ENCODE measurements at regions not wholly inside any gene's neighbourhood (a gene's known extent, or its start where the extent isn't known, plus 50 kb on each side); places are given as distances from the start of the nearest gene placed in this dataset.

- H3K9ac ChIP-seq (ENCODE audit: extremely low read depth, low read length, poor library complexity, severe bottlenecking) = no peak overlapping the region
- H3K36me3 Mint-ChIP-seq (ENCODE audit: low read depth) = no peaks in the 10 kb centered on the region
- H3K4me3 ChIP-seq (ENCODE audit: low read length) = no peak overlapping the region
- no peaks in the 10 kb centered on the region for H3K9me3 ChIP-seq (ENCODE audit: control insufficient read depth, low read length)
- peaks cover 5% of the 10 kb centered on the region for H3K4me1 Mint-ChIP-seq
- H3K4me1 ChIP-seq (ENCODE audit: control insufficient read depth, insufficient read depth, low read length) = no peaks in the 10 kb centered on the region
- no peak for DNase-seq
- no peaks in the 10 kb centered on the region for H3K27me3 Mint-ChIP-seq (ENCODE audit: insufficient read depth)
- WGBS, 2 experiments (ENCODE audit: insufficient coverage in 1 of 2, insufficient read length in 1 of 2) = 93% methylated on average over 2 of the region's 2 CpGs; no CpG with 5 or more reads in 1 of the 2 experiments
- H3K27ac Mint-ChIP-seq = no peak overlapping the region
- TF ChIP-seq CTCF (conservative IDR thresholded peaks at IDR 0.05) = no peak
- no peak overlapping the region for H3K27ac ChIP-seq (ENCODE audit: low read depth, low read length)
- H3K4me3 Mint-ChIP-seq = no peak overlapping the region
- H3K27me3 ChIP-seq (ENCODE audit: control insufficient read depth, insufficient read depth, low read length, poor library complexity, severe bottlenecking) = no peaks in the 10 kb centered on the region
- H3K36me3 ChIP-seq (ENCODE audit: control insufficient read depth, insufficient read depth, low read length) = no peaks in the 10 kb centered on the region
- H3K9me3 Mint-ChIP-seq = peaks cover 8% of the 10 kb centered on the region
Measured at GRCh38 chr10:126806498-126806897, 98.7 kb upstream of the DOCK1 start.

- Mint-ChIP-seq H3K36me3 (ENCODE audit: low read depth) (no peaks in the 10 kb centered on the region), H3K4me3 (no peak overlapping the region), H3K27me3 (ENCODE audit: insufficient read depth) (no peaks in the 10 kb centered on the region), H3K9me3 (peaks cover 8% of the 10 kb centered on the region), H3K27ac (no peak overlapping the region), H3K4me1 (peaks cover 5% of the 10 kb centered on the region)
- 70 to 72% methylated on average over 4 to 5 of the region's 5 CpGs for WGBS, 2 experiments (ENCODE audit: insufficient coverage in 1 of 2, insufficient read length in 1 of 2)
- no peak overlapping the region for H3K4me3 ChIP-seq (ENCODE audit: low read length)
- no peaks in the 10 kb centered on the region for H3K27me3 ChIP-seq (ENCODE audit: control insufficient read depth, insufficient read depth, low read length, poor library complexity, severe bottlenecking)
- H3K9me3 ChIP-seq (ENCODE audit: control insufficient read depth, low read length) = no peaks in the 10 kb centered on the region
- DNase-seq = no peak
- no peak overlapping the region for H3K9ac ChIP-seq (ENCODE audit: extremely low read depth, low read length, poor library complexity, severe bottlenecking)
- H3K4me1 ChIP-seq (ENCODE audit: control insufficient read depth, insufficient read depth, low read length) = no peaks in the 10 kb centered on the region
- TF ChIP-seq CTCF (conservative IDR thresholded peaks at IDR 0.05) = no peak
- H3K36me3 ChIP-seq (ENCODE audit: control insufficient read depth, insufficient read depth, low read length) = no peaks in the 10 kb centered on the region
- H3K27ac ChIP-seq (ENCODE audit: low read depth, low read length) = no peak overlapping the region
Measured at GRCh38 chr10:126806991-126807702, 98.1 kb upstream of the DOCK1 start.

- H3K4me3 Mint-ChIP-seq = no peak overlapping the region
- Histone ChIP-seq H3K27ac (ENCODE audit: low read depth, low read length) (no peak overlapping the region), H3K36me3 (ENCODE audit: control insufficient read depth, insufficient read depth, low read length) (no peaks in the 10 kb centered on the region), H3K9me3 (ENCODE audit: control insufficient read depth, low read length) (no peaks in the 10 kb centered on the region), H3K9ac (ENCODE audit: extremely low read depth, low read length, poor library complexity, severe bottlenecking) (no peak overlapping the region), H3K27me3 (ENCODE audit: control insufficient read depth, insufficient read depth, low read length, poor library complexity, severe bottlenecking) (no peaks in the 10 kb centered on the region), H3K4me1 (ENCODE audit: control insufficient read depth, insufficient read depth, low read length) (no peaks in the 10 kb centered on the region), H3K4me3 (ENCODE audit: low read length) (no peak overlapping the region)
- peaks cover 5% of the 10 kb centered on the region for H3K4me1 Mint-ChIP-seq
- H3K9me3 Mint-ChIP-seq = peaks cover 8% of the 10 kb centered on the region
- TF ChIP-seq CTCF (conservative IDR thresholded peaks at IDR 0.05) = no peak
- DNase-seq = no peak
- no peak overlapping the region for H3K27ac Mint-ChIP-seq
- H3K36me3 Mint-ChIP-seq (ENCODE audit: low read depth) = no peaks in the 10 kb centered on the region
- WGBS, 2 experiments (ENCODE audit: insufficient coverage in 1 of 2, insufficient read length in 1 of 2) = 77 to 100% methylated on average over 1 of the region's 2 CpGs
- H3K27me3 Mint-ChIP-seq (ENCODE audit: insufficient read depth) = no peaks in the 10 kb centered on the region
Measured at GRCh38 chr10:126808103-126808502, 97.1 kb upstream of the DOCK1 start.

Data from endodermal cell (in vitro differentiated cells).